HG03175 (cell line): ENCODE measurements at regions not wholly inside any gene's neighbourhood (a gene's known extent, or its start where the extent isn't known, plus 50 kb on each side); places are given as distances from the start of the nearest gene placed in this dataset.

Source experiments
- ATAC-seq: cut with Tn5 transposase; IDR thresholded peaks from one replicate; pipeline ENCODE4 v1.9.1; 2021; ENCODE audit warnings: mild to moderate bottlenecking, moderate library complexity; ENCODE audit not compliant: unreplicated experiment

GRCh38 chr14:61940666-61941420 lies 178.6 kb downstream of the SNAPC1 start:
- no peak for ATAC-seq

DNA sequence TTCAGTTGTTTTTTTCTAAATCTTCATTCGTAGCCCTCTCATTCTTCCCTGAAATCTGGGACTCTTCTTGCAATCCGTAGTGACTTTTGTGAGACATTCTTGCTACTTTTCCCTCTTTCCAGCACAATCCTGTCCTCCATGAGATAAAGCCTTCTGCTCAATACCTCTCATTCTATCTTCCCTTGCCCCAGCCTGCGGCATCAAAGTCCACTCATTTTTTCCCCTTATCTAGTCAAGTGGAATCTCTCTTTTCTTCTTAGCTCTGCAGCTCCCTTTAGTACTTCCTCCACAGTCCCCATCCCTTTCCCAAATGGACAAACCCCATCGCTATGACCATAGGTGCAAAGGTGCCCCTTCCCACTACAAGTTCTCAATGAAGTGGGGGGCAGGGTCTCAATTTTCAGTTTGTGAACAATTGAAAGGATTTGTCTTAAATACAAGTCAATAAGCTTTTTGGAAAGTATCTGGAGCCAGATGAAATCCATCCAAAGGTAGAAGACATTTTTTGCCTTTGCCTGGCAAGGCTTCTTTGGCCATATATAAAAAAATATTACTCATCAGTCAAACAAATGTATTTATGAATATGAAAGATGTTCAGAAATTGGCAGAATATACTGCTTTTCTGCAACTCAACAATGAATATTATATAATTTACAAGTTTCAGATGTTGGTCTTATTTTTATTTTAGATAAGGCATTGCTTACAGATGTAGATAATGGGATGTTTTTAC lies 179.4 kb downstream of the SNAPC1 start:
- no peak for ATAC-seq

DNA sequence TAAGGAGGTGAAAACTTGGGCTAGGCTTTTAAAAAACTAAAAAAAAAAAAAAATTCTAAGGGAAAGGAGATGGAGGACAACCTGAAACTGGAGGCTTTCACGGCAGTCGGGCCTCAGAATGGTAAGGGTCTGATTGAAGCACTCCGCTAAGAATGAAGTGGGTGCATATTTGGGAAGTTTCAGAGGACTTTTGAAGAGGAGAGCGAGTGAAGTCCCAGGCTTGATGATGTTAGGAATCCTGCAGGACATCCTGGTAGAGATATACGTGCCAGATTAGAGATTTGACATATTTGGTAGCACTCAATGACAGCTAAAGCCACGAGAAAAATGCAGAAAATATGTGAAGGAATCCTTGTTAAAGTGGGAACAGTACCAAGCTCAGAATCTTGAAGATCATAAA lies 186.2 kb downstream of the SNAPC1 start:
- ATAC-seq, result no peak

- no peak for ATAC-seq
Observed at GRCh38 chr14:61950340-61950739, 188.1 kb downstream of the SNAPC1 start.

- ATAC-seq, result no peak
Observed at GRCh38 chr14:61953602-61954001, 191.4 kb downstream of the SNAPC1 start.

- no peak for ATAC-seq
Observed at GRCh38 chr14:61954306-61954705, 192.1 kb downstream of the SNAPC1 start.

- ATAC-seq, result no peak
Observed at GRCh38 chr14:61956517-61956916, 194.3 kb downstream of the SNAPC1 start.

DNA sequence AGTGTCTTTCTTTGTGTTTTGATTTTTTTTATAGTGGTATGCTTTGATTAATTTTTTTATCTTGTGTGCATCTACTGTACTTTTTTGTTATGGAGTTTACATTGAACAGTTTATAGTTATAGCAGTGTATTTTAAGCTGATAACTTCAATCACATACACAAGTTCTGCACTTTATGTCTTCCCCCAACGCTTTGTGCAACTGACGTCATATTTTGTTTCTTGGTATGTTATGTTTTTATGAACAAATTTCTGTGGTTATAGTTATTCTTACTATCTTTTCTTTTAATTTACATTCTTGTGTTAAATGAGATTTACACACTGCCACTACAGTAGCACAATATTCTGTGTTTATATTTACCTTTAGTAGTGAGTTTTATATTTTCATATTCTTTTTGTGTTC lies 197.1 kb downstream of the SNAPC1 start:
- ATAC-seq, result no peak

GRCh38 chr14:61961369-61961768 lies 199.1 kb downstream of the SNAPC1 start:
- ATAC-seq, result no peak

DNA sequence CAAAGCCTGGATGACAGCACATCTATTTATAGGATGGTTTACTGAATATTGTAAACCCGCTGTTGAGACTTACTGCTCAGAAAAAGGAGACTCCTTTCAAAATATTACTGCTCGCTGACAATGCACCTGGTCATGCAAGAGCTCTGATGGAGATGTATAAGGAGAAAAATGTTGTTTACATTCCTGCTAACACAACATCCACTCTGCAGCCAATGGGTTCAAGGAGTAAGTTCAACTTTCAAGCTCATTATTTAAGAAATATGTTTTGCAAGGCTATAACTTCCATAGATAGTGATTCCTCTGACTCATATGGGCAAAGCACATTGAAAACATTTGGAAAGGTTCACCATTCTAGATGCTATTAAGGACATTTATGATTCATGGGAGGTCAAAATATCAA lies 201.7 kb downstream of the SNAPC1 start:
- no peak for ATAC-seq

- ATAC-seq, result no peak
Observed at GRCh38 chr14:61965030-61965745, 203.0 kb downstream of the SNAPC1 start.

DNA sequence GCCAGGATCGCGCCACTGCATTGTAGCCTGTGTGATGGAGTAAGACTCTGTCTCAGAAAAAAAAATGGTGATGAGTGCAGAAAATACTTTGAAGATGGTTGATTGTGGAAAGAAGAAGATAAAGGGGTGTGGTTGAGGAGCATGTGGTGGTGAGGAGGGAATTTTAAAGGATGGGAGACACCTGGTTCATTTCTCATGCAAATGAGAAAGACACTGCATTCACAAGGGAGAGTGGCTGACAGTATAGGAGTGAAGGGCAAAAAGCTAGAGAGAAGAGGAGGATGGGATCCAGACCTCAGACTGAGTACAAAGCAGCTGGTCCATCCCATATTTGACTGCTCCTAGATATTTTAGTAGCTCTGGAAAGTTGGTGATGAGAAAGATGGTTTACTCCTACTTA lies 206.0 kb downstream of the SNAPC1 start:
- no peak for ATAC-seq

DNA sequence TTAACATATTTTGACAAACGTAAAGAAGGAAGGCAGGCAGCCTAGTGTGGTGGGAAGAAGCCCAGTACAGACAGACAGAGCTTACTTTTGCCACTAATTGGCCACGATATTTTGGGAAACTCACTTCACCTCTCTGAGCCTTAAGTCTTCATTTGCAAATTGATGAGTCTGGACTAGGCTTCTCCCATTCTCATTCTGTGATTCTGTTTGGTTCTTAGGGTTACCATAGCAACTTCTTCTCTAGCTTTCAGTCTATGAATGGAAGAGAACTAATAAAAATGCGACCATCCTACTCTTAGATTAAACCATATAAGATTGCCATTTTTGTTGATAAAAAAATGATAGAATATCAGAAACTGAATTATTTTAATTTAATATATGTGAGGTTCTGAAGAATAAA lies 210.5 kb downstream of the SNAPC1 start:
- ATAC-seq, result no peak

DNA sequence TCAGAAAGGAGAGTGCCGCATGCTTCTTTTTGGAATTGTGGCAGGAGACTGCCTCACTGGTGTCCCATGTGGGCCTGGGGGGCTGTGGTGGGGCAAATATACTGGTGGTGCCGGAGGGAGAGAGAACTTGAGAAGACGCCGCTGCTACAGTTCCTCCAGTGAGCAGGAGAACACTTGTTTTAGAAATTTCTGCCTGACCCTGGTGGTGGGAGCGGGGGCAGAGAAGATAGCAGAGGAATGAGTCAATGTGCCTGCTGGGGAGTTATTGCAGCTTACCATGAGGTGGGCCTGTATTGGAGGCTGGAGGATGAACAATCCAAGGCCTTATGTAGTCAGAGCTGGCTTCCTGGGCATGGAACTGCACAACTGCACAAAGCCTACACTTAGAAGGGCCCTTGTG lies 211.8 kb downstream of the SNAPC1 start:
- no peak for ATAC-seq

GRCh38 chr14:61977217-61977616 lies 215.0 kb downstream of the SNAPC1 start:
- ATAC-seq, result no peak

GRCh38 chr14:61988240-61988639 lies 226.0 kb downstream of the SNAPC1 start:
- ATAC-seq, result no peak

DNA sequence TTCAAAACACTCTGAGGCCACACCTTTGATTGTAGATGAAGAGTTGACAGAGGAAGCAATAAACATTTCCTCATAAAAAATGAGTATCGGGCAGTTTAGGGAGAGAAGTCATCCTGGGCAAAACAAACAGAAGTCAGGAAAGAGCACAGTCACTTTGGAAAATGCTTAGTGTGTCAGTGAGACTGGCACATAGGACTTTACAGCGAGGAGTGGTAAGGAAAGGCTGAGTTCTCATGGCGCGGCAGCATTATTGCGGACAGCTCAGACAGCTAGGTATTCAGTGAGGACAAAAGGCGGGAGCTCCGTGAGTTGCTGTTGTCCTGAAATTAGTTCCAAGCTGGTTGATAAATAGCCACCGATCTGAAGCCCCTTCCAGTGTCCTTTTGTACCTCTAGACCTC lies 229.9 kb downstream of the SNAPC1 start:
- ATAC-seq, result no peak

DNA sequence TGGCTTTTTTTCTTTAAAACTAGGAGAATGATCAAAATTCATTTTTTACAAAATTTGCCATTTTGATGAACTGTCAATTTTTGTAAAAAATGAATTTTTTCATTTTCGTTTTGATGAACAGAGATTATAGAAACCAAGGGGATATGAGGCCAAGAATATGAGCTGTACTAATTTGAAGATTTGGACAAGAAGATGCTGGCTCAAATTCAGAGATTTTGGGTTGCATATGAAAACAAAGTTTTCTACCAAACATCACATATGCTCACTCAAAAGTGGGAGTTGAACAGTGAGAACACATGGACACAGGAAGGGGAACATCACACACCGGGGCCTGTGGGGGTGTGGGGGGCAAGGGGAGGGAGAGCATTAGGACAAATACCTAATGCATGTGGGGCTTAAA lies 230.7 kb downstream of the SNAPC1 start:
- no peak for ATAC-seq

DNA sequence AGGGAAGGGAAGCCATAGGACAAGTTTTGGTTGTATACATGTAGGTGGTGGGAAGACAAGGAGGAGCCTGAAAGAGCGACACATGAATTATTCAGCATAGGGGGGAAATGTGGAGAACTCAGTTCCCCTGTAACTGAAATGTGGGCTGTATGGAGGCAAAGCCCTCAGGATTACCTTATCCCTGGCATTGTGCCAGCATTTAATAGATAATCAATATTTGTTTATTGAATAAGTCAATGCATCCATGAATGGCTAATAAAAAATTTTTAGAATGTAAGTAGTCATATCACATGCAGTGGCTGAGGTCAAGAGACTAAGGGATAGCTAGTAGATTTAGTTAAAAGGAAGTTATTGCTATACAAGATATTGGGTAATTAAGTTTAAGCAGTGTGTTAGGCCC lies 232.4 kb downstream of the SNAPC1 start:
- no peak for ATAC-seq

GRCh38 chr14:61996753-61997152 lies 234.5 kb downstream of the SNAPC1 start:
- no peak for ATAC-seq

DNA sequence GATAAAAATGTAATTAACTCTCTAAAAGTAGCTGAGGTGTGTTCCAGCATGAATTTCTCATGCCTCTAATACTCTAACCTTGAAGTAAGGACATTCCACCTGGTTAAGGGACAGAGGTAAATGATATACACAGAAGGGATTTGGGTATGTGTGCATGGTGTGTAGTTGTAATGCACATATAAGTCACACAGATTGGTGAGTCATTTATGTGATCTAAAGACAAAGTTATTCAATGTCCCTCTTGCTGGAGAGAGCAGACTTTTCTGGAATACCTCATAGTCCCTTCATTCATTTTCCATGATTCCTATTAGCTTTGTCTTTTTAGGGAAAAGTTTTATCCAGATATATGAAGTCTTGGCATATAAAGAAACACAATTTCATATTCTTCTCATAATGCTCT lies 234.9 kb downstream of the SNAPC1 start:
- ATAC-seq, result no peak

DNA sequence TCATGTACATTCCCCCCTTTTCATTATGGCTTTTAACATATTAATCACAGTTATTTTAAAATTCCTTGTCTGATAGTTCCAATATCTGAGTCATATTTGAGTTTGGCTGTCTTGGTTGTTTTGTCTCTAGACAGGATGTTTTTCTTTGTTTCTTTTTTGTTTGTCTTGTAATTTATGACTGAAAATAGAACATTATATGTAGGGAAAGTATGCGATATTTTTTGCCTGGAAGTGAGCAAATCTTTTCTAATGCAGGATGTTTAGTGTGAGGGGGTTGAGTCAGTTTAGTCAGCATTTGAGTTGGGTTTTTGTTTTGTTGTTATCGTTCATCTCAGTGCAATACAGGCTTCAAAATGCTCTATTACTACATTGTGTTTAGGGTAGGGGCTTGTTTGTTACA lies 239.7 kb downstream of the SNAPC1 start:
- no peak for ATAC-seq
